ENCODE measurements at regions not wholly inside any gene's neighbourhood (a gene's known extent, or its start where the extent isn't known, plus 50 kb on each side); places are given as distances from the start of the nearest gene placed in this dataset.

- TF ChIP-seq EZH2phosphoT487 (IDR thresholded peaks at IDR 0.05; ENCODE audit: borderline replicate concordance, low read length) (no peak), CTCF (IDR thresholded peaks at IDR 0.05; ENCODE audit: low read depth, low read length, poor library complexity, severe bottlenecking) (no peak)
- no peak overlapping the region for H3K27ac ChIP-seq (ENCODE audit: low read depth, low read length)
- H3K9me3 ChIP-seq (ENCODE audit: control insufficient read depth, insufficient read depth, low read length) = no peaks in the 10 kb centered on the region
- H4K20me1 ChIP-seq (ENCODE audit: control insufficient read depth, insufficient read depth, low read depth, low read length) = no peaks in the 10 kb centered on the region
- no peaks in the 10 kb centered on the region for H3F3A ChIP-seq (ENCODE audit: control insufficient read depth, insufficient read depth)
- H3K36me3 ChIP-seq (ENCODE audit: control insufficient read depth, low read length) = no peaks in the 10 kb centered on the region
- no peak overlapping the region for H3K4me3 ChIP-seq (ENCODE audit: low read length)
- H3K4me2 ChIP-seq (ENCODE audit: low read length) = no peak overlapping the region
- no peaks in the 10 kb centered on the region for H3K4me1 ChIP-seq (ENCODE audit: control insufficient read depth, low read length)
- H3K79me2 ChIP-seq (ENCODE audit: control insufficient read depth, low read length) = no peaks in the 10 kb centered on the region
- no peaks in the 10 kb centered on the region for H3K9me2 ChIP-seq (replicated peaks; ENCODE audit: control insufficient read depth, low read length)
- peaks cover 21% of the 10 kb centered on the region; the same call in 1 of the 2 replicates for H3K27me3 ChIP-seq (ENCODE audit: control insufficient read depth, low read length)
Measured at GRCh38 chr3:197376735-197377555, 78.5 kb upstream of the DLG1 start.

- H3K4me1 ChIP-seq (ENCODE audit: control insufficient read depth, low read length) = no peaks in the 10 kb centered on the region
- no peaks in the 10 kb centered on the region for H3K36me3 ChIP-seq (ENCODE audit: control insufficient read depth, low read length)
- H3K4me2 ChIP-seq (ENCODE audit: low read length) = no peak overlapping the region
- H3K27ac ChIP-seq (ENCODE audit: low read depth, low read length) = no peak overlapping the region
- H3K9me3 ChIP-seq (ENCODE audit: control insufficient read depth, insufficient read depth, low read length) = no peaks in the 10 kb centered on the region
- peaks cover 24% of the 10 kb centered on the region; the same call in 1 of the 2 replicates for H3K27me3 ChIP-seq (ENCODE audit: control insufficient read depth, low read length)
- no peak overlapping the region for H3K4me3 ChIP-seq (ENCODE audit: low read length)
- no peaks in the 10 kb centered on the region for H3K9me2 ChIP-seq (replicated peaks; ENCODE audit: control insufficient read depth, low read length)
- no peaks in the 10 kb centered on the region for H4K20me1 ChIP-seq (ENCODE audit: control insufficient read depth, insufficient read depth, low read depth, low read length)
- no peaks in the 10 kb centered on the region for H3K79me2 ChIP-seq (ENCODE audit: control insufficient read depth, low read length)
- H3F3A ChIP-seq (ENCODE audit: control insufficient read depth, insufficient read depth) = no peaks in the 10 kb centered on the region
- TF ChIP-seq CTCF (IDR thresholded peaks at IDR 0.05; ENCODE audit: low read depth, low read length, poor library complexity, severe bottlenecking) (no peak), EZH2phosphoT487 (IDR thresholded peaks at IDR 0.05; ENCODE audit: borderline replicate concordance, low read length) (no peak)
Measured at GRCh38 chr3:197376020-197376419, 77.6 kb upstream of the DLG1 start.

- H3F3A ChIP-seq (ENCODE audit: control insufficient read depth, insufficient read depth) = no peaks in the 10 kb centered on the region
- no peaks in the 10 kb centered on the region for H3K9me3 ChIP-seq (ENCODE audit: control insufficient read depth, insufficient read depth, low read length)
- no peak overlapping the region for H3K4me3 ChIP-seq (ENCODE audit: low read length)
- H3K79me2 ChIP-seq (ENCODE audit: control insufficient read depth, low read length) = no peaks in the 10 kb centered on the region
- no peaks in the 10 kb centered on the region for H3K9me2 ChIP-seq (replicated peaks; ENCODE audit: control insufficient read depth, low read length)
- H3K36me3 ChIP-seq (ENCODE audit: control insufficient read depth, low read length) = no peaks in the 10 kb centered on the region
- no peak for TF ChIP-seq EZH2phosphoT487 (IDR thresholded peaks at IDR 0.05; ENCODE audit: borderline replicate concordance, low read length)
- no peak for TF ChIP-seq CTCF (IDR thresholded peaks at IDR 0.05; ENCODE audit: low read depth, low read length, poor library complexity, severe bottlenecking)
- H3K4me2 ChIP-seq (ENCODE audit: low read length) = no peak overlapping the region
- no peak overlapping the region for H3K27ac ChIP-seq (ENCODE audit: low read depth, low read length)
- H3K4me1 ChIP-seq (ENCODE audit: control insufficient read depth, low read length) = no peaks in the 10 kb centered on the region
- peaks cover 31% of the 10 kb centered on the region; the same call in 1 of the 2 replicates for H3K27me3 ChIP-seq (ENCODE audit: control insufficient read depth, low read length)
- no peaks in the 10 kb centered on the region for H4K20me1 ChIP-seq (ENCODE audit: control insufficient read depth, insufficient read depth, low read depth, low read length)
Measured at GRCh38 chr3:197375001-197375441, 76.6 kb upstream of the DLG1 start.
